ENCODE measurements at regions not wholly inside any gene's neighbourhood (a gene's known extent, or its start where the extent isn't known, plus 50 kb on each side); places are given as distances from the start of the nearest gene placed in this dataset.

GRCh38 chr9:26685818-26686217 lies 206.8 kb downstream of the CAAP1 start:
- TF ChIP-seq POLR2A (IDR thresholded peaks at IDR 0.05; ENCODE audit: extremely low read depth, insufficient read length) (no peak), CTCF (IDR thresholded peaks at IDR 0.05; ENCODE audit: low read depth, low read length) (no peak), MYC (IDR thresholded peaks at IDR 0.05; ENCODE audit: low read depth, low read length) (no peak)
- TF ChIP-seq, protein P1, sequence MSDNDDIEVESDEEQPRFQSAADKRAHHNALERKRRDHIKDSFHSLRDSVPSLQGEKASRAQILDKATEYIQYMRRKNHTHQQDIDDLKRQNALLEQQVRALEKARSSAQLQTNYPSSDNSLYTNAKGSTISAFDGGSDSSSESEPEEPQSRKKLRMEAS (IDR thresholded peaks at IDR 0.05; ENCODE audit: low read depth, low read length) = no peak
